ENCODE measurements at regions not wholly inside any gene's neighbourhood (a gene's known extent, or its start where the extent isn't known, plus 50 kb on each side); places are given as distances from the start of the nearest gene placed in this dataset.

- ChIA-PET POLR2A (no interaction called here), CTCF (ENCODE audit: unreplicated experiment) (no interaction called here)
- Histone ChIP-seq H2AFZ (ENCODE audit: low read length) (no peak overlapping the region), H3K79me2 (ENCODE audit: insufficient read depth, low read depth, low read length) (no peaks in the 10 kb centered on the region), H3K4me3 (ENCODE audit: low read depth, low read length, poor library complexity, severe bottlenecking) (no peak overlapping the region), H3K4me2 (ENCODE audit: low read length) (no peak overlapping the region), H3K4me1 (ENCODE audit: insufficient read depth, low read length, poor library complexity, severe bottlenecking) (peaks cover 9% of the 10 kb centered on the region), H4K20me1 (ENCODE audit: insufficient read depth, low read length) (no peaks in the 10 kb centered on the region), H3K27ac (ENCODE audit: low read depth, low read length, poor library complexity, severe bottlenecking) (no peak overlapping the region), H3K36me3 (ENCODE audit: insufficient read depth, low read length) (no peaks in the 10 kb centered on the region), H3K9me2 (ENCODE audit: insufficient read depth, low read length) (no peaks in the 10 kb centered on the region), H3K9me3 (ENCODE audit: low read length) (no peaks in the 10 kb centered on the region)
- DNase-seq (ENCODE audit: low spot score): no peak
- BruUV-seq (replicated peaks): no TSS peak
- intact Hi-C loops (cut with micrococcal nuclease; ENCODE audit: unreplicated experiment): no loop called here
- TF ChIP-seq EZH2phosphoT487 (IDR thresholded peaks at IDR 0.05; ENCODE audit: borderline replicate concordance, low read depth, low read length) (no peak), CTCF (conservative IDR thresholded peaks at IDR 0.05; ENCODE audit: low read length) (no peak)
These were observed 96.0 kb upstream of the POU3F1 start for GRCh38 chr1:38142606-38143005.

- DNase-seq (ENCODE audit: low spot score): no peak
- peaks cover 9% of the 10 kb centered on the region for H3K4me1 ChIP-seq (ENCODE audit: insufficient read depth, low read length, poor library complexity, severe bottlenecking)
- POLR2A ChIA-PET: no interaction called here
- H4K20me1 ChIP-seq (ENCODE audit: insufficient read depth, low read length): no peaks in the 10 kb centered on the region
- H3K79me2 ChIP-seq (ENCODE audit: insufficient read depth, low read depth, low read length): no peaks in the 10 kb centered on the region
- H3K36me3 ChIP-seq (ENCODE audit: insufficient read depth, low read length): no peaks in the 10 kb centered on the region
- BruUV-seq (replicated peaks): no TSS peak
- intact Hi-C loops (cut with micrococcal nuclease; ENCODE audit: unreplicated experiment): no loop called here
- no peak for TF ChIP-seq EZH2phosphoT487 (IDR thresholded peaks at IDR 0.05; ENCODE audit: borderline replicate concordance, low read depth, low read length)
- TF ChIP-seq CTCF (conservative IDR thresholded peaks at IDR 0.05; ENCODE audit: low read length): no peak
- no peaks in the 10 kb centered on the region for H3K9me3 ChIP-seq (ENCODE audit: low read length)
- no peak overlapping the region for H3K27ac ChIP-seq (ENCODE audit: low read depth, low read length, poor library complexity, severe bottlenecking)
- H3K4me2 ChIP-seq (ENCODE audit: low read length): no peak overlapping the region
- CTCF ChIA-PET (ENCODE audit: unreplicated experiment): no interaction called here
- H2AFZ ChIP-seq (ENCODE audit: low read length): no peak overlapping the region
- H3K9me2 ChIP-seq (ENCODE audit: insufficient read depth, low read length): no peaks in the 10 kb centered on the region
- no peak overlapping the region for H3K4me3 ChIP-seq (ENCODE audit: low read depth, low read length, poor library complexity, severe bottlenecking)
These were observed 94.9 kb upstream of the POU3F1 start for GRCh38 chr1:38141483-38141882.

- TF ChIP-seq EZH2phosphoT487 (IDR thresholded peaks at IDR 0.05; ENCODE audit: borderline replicate concordance, low read depth, low read length) (no peak), CTCF (conservative IDR thresholded peaks at IDR 0.05; ENCODE audit: low read length) (no peak)
- DNase-seq (ENCODE audit: low spot score): no peak
- no peak overlapping the region for H3K4me3 ChIP-seq (ENCODE audit: low read depth, low read length, poor library complexity, severe bottlenecking)
- H3K36me3 ChIP-seq (ENCODE audit: insufficient read depth, low read length): no peaks in the 10 kb centered on the region
- no peaks in the 10 kb centered on the region for H3K9me3 ChIP-seq (ENCODE audit: low read length)
- BruUV-seq (replicated peaks): no TSS peak
- no peak overlapping the region for H3K27ac ChIP-seq (ENCODE audit: low read depth, low read length, poor library complexity, severe bottlenecking)
- H2AFZ ChIP-seq (ENCODE audit: low read length): no peak overlapping the region
- H3K4me2 ChIP-seq (ENCODE audit: low read length): no peak overlapping the region
- H3K4me1 ChIP-seq (ENCODE audit: insufficient read depth, low read length, poor library complexity, severe bottlenecking): peaks cover 9% of the 10 kb centered on the region
- no peaks in the 10 kb centered on the region for H4K20me1 ChIP-seq (ENCODE audit: insufficient read depth, low read length)
- intact Hi-C loops (cut with micrococcal nuclease; ENCODE audit: unreplicated experiment): no loop called here
- no peaks in the 10 kb centered on the region for H3K79me2 ChIP-seq (ENCODE audit: insufficient read depth, low read depth, low read length)
- H3K9me2 ChIP-seq (ENCODE audit: insufficient read depth, low read length): no peaks in the 10 kb centered on the region
- ChIA-PET CTCF (ENCODE audit: unreplicated experiment) (interaction anchor here (0.6 kb wide), 1 partner anchor 76 kb away, joined by 4 read pairs; no protein-coding TSS in a partner anchor), POLR2A (no interaction called here)
These were observed 93.3 kb upstream of the POU3F1 start for GRCh38 chr1:38139738-38140487.
